Astrocyte (in vitro differentiated cells and primary cell): ENCODE measurements at regions not wholly inside any gene's neighbourhood (a gene's known extent, or its start where the extent isn't known, plus 50 kb on each side); places are given as distances from the start of the nearest gene placed in this dataset.
A peak's percentile ranks its signal among the peaks of the same experiment; 100 is the strongest.

Source experiments
- DNase-seq: peaks from one replicate; pipeline ENCODE4 v3.0.0-alpha.2; 2010; ENCODE audit warnings: low read depth
- FAIRE-seq: peaks from 2 replicates; lab custom pipeline; 2011; peaks lifted over from hg19 to GRCh38; lab: Jason Lieb, UNC
- H2AFZ ChIP-seq: 2 replicates; pipeline ENCODE4 v1.6.0; 2012; ENCODE audit warnings: low read depth, low read length, inconsistent platforms
- H3K27ac ChIP-seq: 2 replicates; pipeline ENCODE4 v1.5.1; 2011; ENCODE audit warnings: low read depth, low read length, inconsistent platforms
- H3K27me3 ChIP-seq: 2 replicates; pipeline ENCODE4 v1.6.0; 2011; ENCODE audit warnings: low read length, inconsistent platforms; ENCODE audit not compliant: insufficient read depth
- H3K36me3 ChIP-seq: 2 replicates; pipeline ENCODE4 v1.5.1; 2011; ENCODE audit warnings: low read length, inconsistent platforms; ENCODE audit not compliant: insufficient read depth
- H3K4me1 ChIP-seq: 2 replicates; pipeline ENCODE4 v1.5.1; 2011; ENCODE audit warnings: low read length, inconsistent platforms; ENCODE audit not compliant: insufficient read depth
- H3K4me2 ChIP-seq: 2 replicates; pipeline ENCODE4 v1.6.0; 2012; ENCODE audit warnings: low read length, inconsistent platforms
- H3K4me3 ChIP-seq: 2 replicates; pipeline ENCODE4 v1.5.1; 2011; ENCODE audit warnings: low read depth, mild to moderate bottlenecking, low read length, inconsistent platforms; ENCODE audit not compliant: insufficient read depth
- H3K79me2 ChIP-seq: 2 replicates; pipeline ENCODE4 v1.6.0; 2012; ENCODE audit warnings: mild to moderate bottlenecking, low read length, inconsistent platforms; ENCODE audit not compliant: insufficient read depth
- H3K9ac ChIP-seq: 2 replicates; pipeline ENCODE4 v1.6.0; 2012; ENCODE audit warnings: mild to moderate bottlenecking, low read length, inconsistent platforms
- H3K9me3 ChIP-seq: 2 replicates; pipeline ENCODE4 v1.5.1; 2012; ENCODE audit warnings: low read depth, mild to moderate bottlenecking, low read length, inconsistent platforms; ENCODE audit not compliant: insufficient read depth
- H4K20me1 ChIP-seq: 2 replicates; pipeline ENCODE4 v1.6.0; 2012; ENCODE audit warnings: low read length, inconsistent platforms; ENCODE audit not compliant: insufficient read depth
- H3K27ac Mint-ChIP-seq: one replicate; pipeline ENCODE4 v1.8.0; 2021; ENCODE audit warnings: mild to moderate bottlenecking, mixed read lengths; ENCODE audit not compliant: unreplicated experiment
- H3K27me3 Mint-ChIP-seq: one replicate; pipeline ENCODE4 v1.8.0; 2021; ENCODE audit warnings: low read depth, mixed read lengths; ENCODE audit not compliant: unreplicated experiment
- H3K36me3 Mint-ChIP-seq: one replicate; pipeline ENCODE4 v1.8.0; 2021; ENCODE audit warnings: low read depth, mixed read lengths; ENCODE audit not compliant: unreplicated experiment
- H3K4me1 Mint-ChIP-seq: one replicate; pipeline ENCODE4 v1.8.0; 2021; ENCODE audit warnings: low read depth, mixed read lengths; ENCODE audit not compliant: unreplicated experiment
- H3K4me3 Mint-ChIP-seq: one replicate; pipeline ENCODE4 v1.8.0; 2021; ENCODE audit warnings: mild to moderate bottlenecking, moderate library complexity, mixed read lengths; ENCODE audit not compliant: unreplicated experiment
- H3K9me3 Mint-ChIP-seq: one replicate; pipeline ENCODE4 v1.8.0; 2021; ENCODE audit warnings: mild to moderate bottlenecking, mixed read lengths; ENCODE audit not compliant: unreplicated experiment
- CTCF ChIP-seq: IDR thresholded peaks from 2 replicates; pipeline ENCODE4 v1.5.1; 2011; ENCODE audit warnings: low read depth, mild to moderate bottlenecking, inconsistent platforms, low read length, moderate library complexity; ENCODE audit not compliant: insufficient read depth
- EZH2 ChIP-seq: IDR thresholded peaks from 2 replicates; pipeline ENCODE4 v1.6.1; 2012; ENCODE audit warnings: mild to moderate bottlenecking, low read length, inconsistent platforms; ENCODE audit not compliant: insufficient read depth

DNA sequence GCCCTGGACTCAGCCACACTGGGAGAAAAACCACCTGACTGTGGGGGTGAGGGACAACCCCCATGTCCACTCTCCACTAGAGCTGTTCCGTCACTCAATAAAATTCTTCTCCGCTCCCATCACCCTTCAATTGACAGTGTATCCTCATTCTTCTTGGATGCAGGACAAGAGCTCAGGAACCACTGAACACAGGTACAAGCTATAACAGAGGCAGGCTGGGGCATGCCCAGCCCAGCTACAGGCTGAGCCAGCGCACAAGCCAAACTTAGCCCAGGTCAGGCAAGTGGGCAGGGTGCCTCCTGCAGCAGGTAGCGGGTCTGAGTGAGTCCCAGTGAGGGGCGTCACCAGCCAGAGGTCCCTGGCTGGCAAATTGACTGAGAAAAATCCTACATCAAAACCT is 183.4 kb downstream of the HINT1 start:
- H3K4me3 ChIP-seq: no peak overlapping the region
- DNase-seq (no peak), FAIRE-seq (no peak)
- no peaks in the 10 kb centered on the region for H3K36me3 ChIP-seq
- Mint-ChIP-seq H3K4me1 (peaks cover 4% of the 10 kb centered on the region), H3K4me3 (no peak overlapping the region), H3K9me3 (peaks cover 2% of the 10 kb centered on the region), H3K27me3 (no peaks in the 10 kb centered on the region), H3K36me3 (no peaks in the 10 kb centered on the region), H3K27ac (no peak overlapping the region)
- H3K4me1 ChIP-seq: no peaks in the 10 kb centered on the region
- no peak overlapping the region for H3K4me2 ChIP-seq
- H3K27ac ChIP-seq: no peak overlapping the region
- TF ChIP-seq CTCF (no peak), EZH2 (no peak)
- H3K27me3 ChIP-seq: no peaks in the 10 kb centered on the region
- no peaks in the 10 kb centered on the region for H3K9me3 ChIP-seq
- H4K20me1 ChIP-seq: no peaks in the 10 kb centered on the region
- no peaks in the 10 kb centered on the region for H3K79me2 ChIP-seq
- no peak overlapping the region for H2AFZ ChIP-seq
- H3K9ac ChIP-seq: no peak overlapping the region

- no peak overlapping the region for H3K27ac Mint-ChIP-seq
- H4K20me1 ChIP-seq: no peaks in the 10 kb centered on the region
- no peak overlapping the region for H3K4me3 Mint-ChIP-seq
- H3K9me3 Mint-ChIP-seq: peaks cover 2% of the 10 kb centered on the region
- no peak overlapping the region for H2AFZ ChIP-seq
- no peak overlapping the region for H3K9ac ChIP-seq
- DNase-seq (peak; percentile 8), FAIRE-seq (no peak)
- no peaks in the 10 kb centered on the region for H3K36me3 ChIP-seq
- no peaks in the 10 kb centered on the region for H3K79me2 ChIP-seq
- no peaks in the 10 kb centered on the region for H3K27me3 ChIP-seq
- H3K27me3 Mint-ChIP-seq: peaks cover 3% of the 10 kb centered on the region
- no peak overlapping the region for H3K4me2 ChIP-seq
- H3K36me3 Mint-ChIP-seq: no peaks in the 10 kb centered on the region
- TF ChIP-seq EZH2 (no peak), CTCF (no peak)
- no peaks in the 10 kb centered on the region for H3K9me3 ChIP-seq
- no peak overlapping the region for H3K27ac ChIP-seq
- peaks cover 11% of the 10 kb centered on the region for H3K4me1 Mint-ChIP-seq
- H3K4me1 ChIP-seq: no peaks in the 10 kb centered on the region
- no peak overlapping the region for H3K4me3 ChIP-seq
Measured at GRCh38 chr5:130978475-130978874, 186.6 kb downstream of the HINT1 start.

- peaks cover 11% of the 10 kb centered on the region for H3K4me1 Mint-ChIP-seq
- Histone ChIP-seq H3K4me2 (no peak overlapping the region), H3K9ac (no peak overlapping the region), H4K20me1 (no peaks in the 10 kb centered on the region), H3K27ac (no peak overlapping the region), H3K4me1 (no peaks in the 10 kb centered on the region), H3K4me3 (no peak overlapping the region), H2AFZ (no peak overlapping the region), H3K79me2 (no peaks in the 10 kb centered on the region), H3K9me3 (no peaks in the 10 kb centered on the region), H3K27me3 (no peaks in the 10 kb centered on the region), H3K36me3 (no peaks in the 10 kb centered on the region)
- H3K9me3 Mint-ChIP-seq: peaks cover 2% of the 10 kb centered on the region
- no peak for TF ChIP-seq CTCF
- no peaks in the 10 kb centered on the region for H3K36me3 Mint-ChIP-seq
- H3K27ac Mint-ChIP-seq: no peak overlapping the region
- H3K27me3 Mint-ChIP-seq: peaks cover 3% of the 10 kb centered on the region
- FAIRE-seq (no peak), DNase-seq (no peak)
- no peak overlapping the region for H3K4me3 Mint-ChIP-seq
Measured at GRCh38 chr5:130976493-130976892, 188.6 kb downstream of the HINT1 start.
